Sigmoid colon (tissue), 6 donors: ENCODE measurements at regions not wholly inside any gene's neighbourhood (a gene's known extent, or its start where the extent isn't known, plus 50 kb on each side); places are given as distances from the start of the nearest gene placed in this dataset.

Experiments
- DNase-seq: peaks from one replicate; pipeline ENCODE4 v3.0.0-alpha.2; 2019
- H3K27ac ChIP-seq, 4 donors: fragments of 200-600 bp; sonication (generic); one replicate each; pipeline ENCODE4 v1.5.1; 2016 to 2019; ENCODE audit warnings: mild to moderate bottlenecking in 1 of 4
- H3K27me3 ChIP-seq, 3 donors: fragments of 200-600 bp; sonication (generic); one replicate each; pipeline ENCODE4 v1.5.1; 2019; ENCODE audit warnings: mild to moderate bottlenecking in 1 of 3
- H3K36me3 ChIP-seq, 4 donors: fragments of 200-600 bp; sonication (generic); one replicate each; pipeline ENCODE4 v1.5.1; 2016 to 2019
- H3K4me1 ChIP-seq, 4 donors: fragments of 200-600 bp; sonication (generic); one replicate each; pipeline ENCODE4 v1.5.1; 2017 to 2019
- H3K4me3 ChIP-seq, 4 donors: fragments of 200-600 bp; sonication (generic); one replicate each; pipeline ENCODE4 v1.5.1; 2017 to 2019; ENCODE audit warnings: mild to moderate bottlenecking in 2 of 4, moderate library complexity in 1 of 4
- H3K9me3 ChIP-seq, 4 donors: fragments of 200-600 bp in 3 of 4; sonication (generic) in 3 of 4; one replicate each; pipeline versions ENCODE4 v1.5.1 to v1.6.1; 2013 to 2019
- EP300 ChIP-seq, 4 donors: sonication (generic); formaldehyde crosslinking; IDR thresholded peaks; one replicate each; pipeline ENCODE4 v1.6.1; 2017; ENCODE audit warnings: antibody characterized with exemption in 4 of 4
- POLR2A ChIP-seq, 2 donors: fragments of 450-650 bp; IDR thresholded peaks; one replicate each; pipeline ENCODE4 v1.6.1; 2016; ENCODE audit warnings: antibody characterized with exemption in 2 of 2, mild to moderate bottlenecking in 2 of 2, moderate library complexity in 2 of 2
- POLR2AphosphoS5 ChIP-seq, 4 donors: sonication (generic); formaldehyde crosslinking; IDR thresholded peaks; one replicate each; pipeline ENCODE4 v1.6.1; 2017; ENCODE audit warnings: antibody characterized with exemption in 4 of 4
- WGBS, 2 donors: extraction: QIAGEN DNeasy Blood & Tissue Kit; methylation state at CpG; one replicate each; pipeline ENCODE4 v1.1.7; 2013; 5-methylcytosine and 5-hydroxymethylcytosine counted together
- intact Hi-C: fragments of 100-400 bp; cut with DNase I; formaldehyde crosslinking; loops from one replicate; pipeline ENCODE4 v1.15.1; 2023
- TF ChIP-seq, protein P1 (sequence below), 4 experiments: fragments of 450-650 bp in 3 of 4; fragments of 200-600 bp in 1 of 4; IDR thresholded peaks; one replicate each; pipeline ENCODE4 v1.5.1; 2016 to 2019; ENCODE audit warnings: antibody characterized with exemption in 4 of 4, mild to moderate bottlenecking in 3 of 4, moderate library complexity in 2 of 4
- donor health status: healthy with polysubstance abuse.
- donor health status: healthy.

DNA sequence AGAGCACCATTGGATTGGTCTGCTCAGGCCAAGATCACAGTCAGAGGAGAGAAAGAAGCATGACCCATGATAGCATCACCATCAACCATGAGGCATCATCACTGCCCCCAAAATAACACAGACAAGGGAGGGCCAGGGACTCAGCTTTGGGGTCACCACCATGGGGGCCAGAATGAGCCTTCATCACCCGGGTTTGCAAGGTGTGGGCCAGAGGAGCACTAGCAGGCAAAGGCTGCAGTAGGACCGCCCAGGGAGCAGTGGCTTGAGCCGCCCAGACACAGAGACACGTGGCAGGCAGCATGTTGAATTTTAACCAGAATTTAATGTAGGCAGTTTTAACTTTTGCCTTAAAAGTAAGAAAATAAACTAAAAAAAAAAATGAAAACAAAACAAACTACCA, 53.7 kb upstream of the TMPRSS2 start:
- Histone ChIP-seq H3K4me1 (no peaks in the 10 kb centered on the region), H3K4me3 (no peak overlapping the region), H3K36me3 (no peaks in the 10 kb centered on the region), H3K27me3 (no peaks in the 10 kb centered on the region), H3K27ac (no peak overlapping the region), H3K9me3 (no peaks in the 10 kb centered on the region)
- TF ChIP-seq EP300 (IDR thresholded peaks at IDR 0.05), result no peak
- TF ChIP-seq, protein P1, sequence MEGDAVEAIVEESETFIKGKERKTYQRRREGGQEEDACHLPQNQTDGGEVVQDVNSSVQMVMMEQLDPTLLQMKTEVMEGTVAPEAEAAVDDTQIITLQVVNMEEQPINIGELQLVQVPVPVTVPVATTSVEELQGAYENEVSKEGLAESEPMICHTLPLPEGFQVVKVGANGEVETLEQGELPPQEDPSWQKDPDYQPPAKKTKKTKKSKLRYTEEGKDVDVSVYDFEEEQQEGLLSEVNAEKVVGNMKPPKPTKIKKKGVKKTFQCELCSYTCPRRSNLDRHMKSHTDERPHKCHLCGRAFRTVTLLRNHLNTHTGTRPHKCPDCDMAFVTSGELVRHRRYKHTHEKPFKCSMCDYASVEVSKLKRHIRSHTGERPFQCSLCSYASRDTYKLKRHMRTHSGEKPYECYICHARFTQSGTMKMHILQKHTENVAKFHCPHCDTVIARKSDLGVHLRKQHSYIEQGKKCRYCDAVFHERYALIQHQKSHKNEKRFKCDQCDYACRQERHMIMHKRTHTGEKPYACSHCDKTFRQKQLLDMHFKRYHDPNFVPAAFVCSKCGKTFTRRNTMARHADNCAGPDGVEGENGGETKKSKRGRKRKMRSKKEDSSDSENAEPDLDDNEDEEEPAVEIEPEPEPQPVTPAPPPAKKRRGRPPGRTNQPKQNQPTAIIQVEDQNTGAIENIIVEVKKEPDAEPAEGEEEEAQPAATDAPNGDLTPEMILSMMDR (IDR thresholded peaks at IDR 0.05), result no peak
- TF ChIP-seq POLR2AphosphoS5 (IDR thresholded peaks at IDR 0.05), result no peak
- TF ChIP-seq POLR2A (IDR thresholded peaks at IDR 0.05), result no peak
- WGBS, 2 donors, result 53 to 75% methylated on average over 4 of the region's 4 CpGs
- intact Hi-C loops, result no loop called here
- no peak for DNase-seq

DNA sequence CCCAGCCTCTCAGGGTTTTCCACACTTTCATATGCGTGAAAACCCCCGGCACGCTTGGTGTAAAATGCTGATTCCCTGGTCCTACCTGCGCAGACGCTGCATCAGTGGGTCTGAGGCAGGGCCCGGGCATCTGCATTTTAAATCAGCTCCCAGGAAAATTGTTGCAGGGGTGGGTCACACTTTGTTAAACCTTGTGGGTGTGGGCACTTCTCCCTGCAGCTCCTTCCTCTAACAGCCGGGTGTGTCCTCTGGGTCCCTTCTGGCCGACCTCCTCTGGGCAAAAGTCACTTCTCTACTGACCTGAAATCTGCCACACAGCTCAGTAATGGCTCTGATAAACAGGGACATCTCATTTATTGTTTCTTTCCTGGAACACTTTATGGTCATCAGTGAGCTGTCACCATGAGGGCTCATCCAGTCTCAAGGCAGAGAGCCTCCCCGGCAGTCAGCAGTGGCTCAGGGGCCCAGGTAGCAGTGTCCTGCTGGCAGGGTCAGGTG, 52.8 kb upstream of the TMPRSS2 start:
- Histone ChIP-seq H3K27me3 (no peaks in the 10 kb centered on the region), H3K4me3 (no peak overlapping the region), H3K27ac (no peak overlapping the region), H3K4me1 (no peaks in the 10 kb centered on the region), H3K9me3 (no peaks in the 10 kb centered on the region), H3K36me3 (no peaks in the 10 kb centered on the region)
- intact Hi-C loops, result no loop called here
- TF ChIP-seq, protein P1 (IDR thresholded peaks at IDR 0.05), result no peak
- 10 to 45% methylated on average over 9 of the region's 9 CpGs for WGBS, 2 donors
- DNase-seq, result no peak

DNA sequence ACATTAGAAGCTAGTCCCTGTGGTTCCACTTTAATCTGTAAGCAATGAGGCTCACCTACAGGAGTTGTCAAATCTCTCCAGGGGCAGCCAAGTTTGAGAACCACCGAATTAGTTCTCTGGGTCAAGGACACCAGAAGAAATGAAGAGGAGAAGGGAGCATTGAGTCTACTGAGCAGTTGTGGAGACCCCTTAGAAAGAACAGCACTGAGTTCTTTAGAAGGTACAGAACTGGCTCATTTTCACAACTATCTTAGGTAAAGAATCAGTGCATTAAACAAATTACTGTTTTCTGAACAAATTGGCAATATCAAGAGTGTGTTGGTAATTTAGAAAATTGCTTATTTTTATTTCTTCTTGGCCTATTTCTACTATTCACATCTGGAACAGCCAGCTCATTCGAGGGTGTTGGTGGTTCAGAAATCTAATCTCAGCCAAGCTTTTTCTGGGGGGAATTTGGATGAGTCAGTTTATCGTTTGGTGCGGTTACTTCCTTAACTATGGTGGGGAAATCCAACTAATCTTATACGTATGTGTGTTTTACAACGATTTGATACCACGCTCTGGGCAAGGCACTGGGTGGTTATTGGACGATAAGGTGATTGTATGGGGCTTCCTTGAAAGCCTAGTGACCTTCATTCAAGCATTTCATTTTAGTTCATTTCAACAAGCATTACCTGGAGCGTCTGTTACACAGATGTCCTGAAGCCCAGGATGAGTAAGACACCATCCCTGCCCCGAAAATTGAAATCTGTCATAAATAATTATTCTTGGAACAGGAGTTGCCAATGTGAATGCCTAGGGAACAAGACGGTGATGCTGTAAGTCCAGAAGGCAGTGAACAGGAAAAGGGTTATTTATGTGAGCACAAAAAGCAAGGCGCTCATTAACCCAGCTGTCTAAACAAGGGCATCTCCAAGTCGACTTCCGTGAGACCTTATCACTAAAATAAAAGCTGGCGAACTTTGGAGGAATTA, 52.0 kb upstream of the TMPRSS2 start:
- no peaks in the 10 kb centered on the region for H3K36me3 ChIP-seq
- H3K27me3 ChIP-seq, result no peaks in the 10 kb centered on the region
- no peaks in the 10 kb centered on the region for H3K4me1 ChIP-seq
- no peak for DNase-seq
- intact Hi-C loops, result no loop called here
- no peak overlapping the region for H3K4me3 ChIP-seq
- H3K27ac ChIP-seq, result no peak overlapping the region
- WGBS, 2 donors, result 9 to 48% methylated on average over 15 of the region's 15 CpGs
- TF ChIP-seq POLR2A (IDR thresholded peaks at IDR 0.05) (no peak), EP300 (IDR thresholded peaks at IDR 0.05) (no peak), POLR2AphosphoS5 (IDR thresholded peaks at IDR 0.05) (no peak)
- TF ChIP-seq, protein P1 (IDR thresholded peaks at IDR 0.05), result no peak
- no peaks in the 10 kb centered on the region for H3K9me3 ChIP-seq

DNA sequence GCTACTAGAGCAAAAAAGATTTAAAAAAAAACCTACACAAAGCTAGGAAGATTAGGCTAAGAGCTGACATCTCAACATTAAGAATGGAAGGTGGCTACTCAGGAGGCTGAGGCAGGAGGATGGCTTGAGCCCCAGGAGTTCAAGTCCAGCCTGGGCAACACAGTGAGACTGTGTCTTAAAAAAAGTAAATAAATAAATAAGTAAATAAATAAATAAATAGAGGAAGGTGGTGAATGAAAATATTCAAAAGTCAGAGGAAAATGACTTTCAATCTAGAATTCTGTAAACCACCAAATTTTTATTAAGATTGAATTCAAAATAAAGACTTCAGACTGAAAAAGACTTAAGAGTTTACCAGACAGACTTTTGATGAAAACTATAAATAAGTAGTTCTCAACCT, 50.9 kb upstream of the TMPRSS2 start:
- TF ChIP-seq, protein P1 (IDR thresholded peaks at IDR 0.05), result no peak
- TF ChIP-seq POLR2A (IDR thresholded peaks at IDR 0.05) (no peak), POLR2AphosphoS5 (IDR thresholded peaks at IDR 0.05) (no peak), EP300 (IDR thresholded peaks at IDR 0.05) (no peak)
- Histone ChIP-seq H3K27ac (no peak overlapping the region), H3K36me3 (no peaks in the 10 kb centered on the region), H3K4me1 (no peaks in the 10 kb centered on the region), H3K9me3 (no peaks in the 10 kb centered on the region), H3K27me3 (no peaks in the 10 kb centered on the region), H3K4me3 (no peak overlapping the region)
- no peak for DNase-seq
- intact Hi-C loops, result no loop called here
